Neural cell (in vitro differentiated cells): ENCODE measurements at regions not wholly inside any gene's neighbourhood (a gene's known extent, or its start where the extent isn't known, plus 50 kb on each side); places are given as distances from the start of the nearest gene placed in this dataset.

Experiments used
- CTCF ChIP-seq: fragments of 450-650 bp; IDR thresholded peaks from 2 replicates; pipeline ENCODE4 v1.5.1; 2014; ENCODE audit warnings: antibody characterized with exemption, mild to moderate bottlenecking, moderate library complexity; ENCODE audit not compliant: poor library complexity, severe bottlenecking
- EP300 ChIP-seq: fragments of 450-650 bp; conservative IDR thresholded peaks from 2 replicates; pipeline ENCODE4 v1.6.1; 2014; ENCODE audit warnings: antibody characterized with exemption, mild to moderate bottlenecking, moderate library complexity; ENCODE audit not compliant: poor library complexity, severe bottlenecking
- POLR2AphosphoS5 ChIP-seq: IDR thresholded peaks from 2 replicates; pipeline ENCODE4 v1.6.1; 2012

DNA sequence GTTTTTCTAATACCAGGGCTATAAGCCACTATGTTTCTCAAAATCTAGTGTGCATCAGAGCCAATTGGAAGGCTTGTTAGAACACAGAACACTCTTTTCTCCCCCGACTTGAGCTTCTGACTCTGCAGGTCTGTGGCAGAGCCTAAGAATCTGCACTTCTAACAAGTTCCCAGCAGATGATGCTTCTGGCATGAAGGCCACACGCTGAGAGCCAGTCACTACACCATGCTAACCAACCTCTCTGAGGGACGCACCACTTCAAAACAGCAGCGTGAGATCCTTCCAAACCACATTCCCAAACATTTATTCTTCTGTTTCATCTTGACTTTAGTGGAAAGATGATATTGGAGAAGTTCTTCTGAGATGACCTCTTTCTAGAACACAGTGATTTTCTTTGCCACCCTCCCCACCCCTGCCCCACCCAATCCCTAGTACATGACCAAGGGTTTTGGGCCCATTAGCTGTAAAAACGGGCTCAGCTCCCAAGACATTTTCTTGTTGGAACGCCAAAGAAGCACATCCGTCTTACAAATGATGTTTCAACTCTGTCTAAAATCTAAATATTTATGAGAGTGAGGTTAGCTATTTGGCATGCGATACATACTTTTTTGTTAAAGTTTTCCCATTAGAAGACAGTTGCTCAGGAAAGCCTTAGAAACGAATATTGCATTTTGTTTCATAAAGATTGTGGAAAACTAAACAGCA is 391.9 kb downstream of the TMEM182 start:
- TF ChIP-seq CTCF (no peak), EP300 (no peak), POLR2AphosphoS5 (no peak)
